RWPE1 (cell line): ENCODE measurements at regions not wholly inside any gene's neighbourhood (a gene's known extent, or its start where the extent isn't known, plus 50 kb on each side); places are given as distances from the start of the nearest gene placed in this dataset.

Experiments used
- CTCF ChIA-PET: fragments of 350-600 bp; sonication (Branson Sonifier 250); formaldehyde crosslinking; extraction: SDS; loops from one replicate; lab custom pipeline; 2021; lab: Yijun Ruan, JAX
- POLR2A ChIA-PET: fragments of 400-600 bp; formaldehyde crosslinking; extraction: SDS; loops from one replicate; lab custom pipeline; 2020; ENCODE audit warnings: antibody characterized with exemption; ENCODE audit not compliant: low non-redundant PET; lab: Yijun Ruan, JAX
- DNase-seq: peaks from one replicate; pipeline ENCODE4 v3.0.0; 2012; ENCODE audit warnings: low spot score
- H3K27ac ChIP-seq: fragments of 450-650 bp; 2 replicates; pipeline ENCODE4 v1.5.1; 2017
- TF ChIP-seq, protein P1 (sequence below): fragments of 450-650 bp; conservative IDR thresholded peaks from 2 replicates; pipeline ENCODE4 v1.5.1; 2017; ENCODE audit warnings: low read depth, mild to moderate bottlenecking

DNA sequence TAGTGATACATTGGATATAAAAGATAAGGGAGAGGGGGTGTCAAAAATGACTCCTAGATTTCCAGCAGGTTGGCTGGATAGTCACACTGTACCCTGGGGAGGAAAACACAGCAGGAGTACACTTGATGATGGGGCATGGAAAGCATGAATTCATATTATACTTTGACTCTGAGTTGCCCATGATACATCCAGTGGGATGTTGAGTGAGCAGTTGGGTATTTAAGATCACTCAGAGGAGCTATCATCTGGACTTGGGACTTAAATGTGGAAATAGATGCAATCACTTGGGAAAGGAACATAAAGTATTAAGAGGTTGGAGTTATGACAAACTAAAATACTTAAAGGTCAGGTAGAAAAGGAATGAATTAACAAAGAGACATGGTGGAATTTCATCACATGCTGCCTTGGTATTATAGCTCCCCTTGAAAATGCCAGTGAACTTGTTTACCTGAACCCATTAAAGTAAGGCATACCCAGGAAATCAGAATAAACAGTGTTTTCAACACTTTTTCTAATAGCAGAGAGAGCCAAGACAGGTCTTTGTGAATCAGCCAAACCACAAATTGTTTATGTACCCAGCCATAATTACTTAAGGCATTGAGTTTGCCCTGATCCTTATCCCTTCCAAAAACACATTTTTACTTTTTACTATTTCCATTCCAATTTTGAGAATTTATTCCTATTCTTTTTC lies 49.9 kb upstream of the ABI3BP start:
- ChIA-PET POLR2A (no interaction called here), CTCF (interaction anchor here (0.6 kb wide), 1 partner anchor 109 kb away, joined by 3 read pairs; no protein-coding TSS in a partner anchor)
- no peak overlapping the region for H3K27ac ChIP-seq
- DNase-seq = no peak
- TF ChIP-seq, protein P1, sequence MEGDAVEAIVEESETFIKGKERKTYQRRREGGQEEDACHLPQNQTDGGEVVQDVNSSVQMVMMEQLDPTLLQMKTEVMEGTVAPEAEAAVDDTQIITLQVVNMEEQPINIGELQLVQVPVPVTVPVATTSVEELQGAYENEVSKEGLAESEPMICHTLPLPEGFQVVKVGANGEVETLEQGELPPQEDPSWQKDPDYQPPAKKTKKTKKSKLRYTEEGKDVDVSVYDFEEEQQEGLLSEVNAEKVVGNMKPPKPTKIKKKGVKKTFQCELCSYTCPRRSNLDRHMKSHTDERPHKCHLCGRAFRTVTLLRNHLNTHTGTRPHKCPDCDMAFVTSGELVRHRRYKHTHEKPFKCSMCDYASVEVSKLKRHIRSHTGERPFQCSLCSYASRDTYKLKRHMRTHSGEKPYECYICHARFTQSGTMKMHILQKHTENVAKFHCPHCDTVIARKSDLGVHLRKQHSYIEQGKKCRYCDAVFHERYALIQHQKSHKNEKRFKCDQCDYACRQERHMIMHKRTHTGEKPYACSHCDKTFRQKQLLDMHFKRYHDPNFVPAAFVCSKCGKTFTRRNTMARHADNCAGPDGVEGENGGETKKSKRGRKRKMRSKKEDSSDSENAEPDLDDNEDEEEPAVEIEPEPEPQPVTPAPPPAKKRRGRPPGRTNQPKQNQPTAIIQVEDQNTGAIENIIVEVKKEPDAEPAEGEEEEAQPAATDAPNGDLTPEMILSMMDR = no peak
